H9 (cell line): ENCODE measurements at regions not wholly inside any gene's neighbourhood (a gene's known extent, or its start where the extent isn't known, plus 50 kb on each side); places are given as distances from the start of the nearest gene placed in this dataset.

ENCODE experiments used
- DNase-seq: peaks from one replicate; pipeline ENCODE4 v3.0.0-alpha.2; 2017
- H2AFZ ChIP-seq: one replicate; pipeline ENCODE4 v1.6.1; 2013; ENCODE audit warnings: mild to moderate bottlenecking, low read length, control low read depth, moderate library complexity
- H2AK5ac ChIP-seq: 2 replicates; pipeline ENCODE4 v1.6.1; 2013; ENCODE audit warnings: low read length, control low read depth, mixed read lengths; ENCODE audit not compliant: insufficient read length
- H2BK120ac ChIP-seq: one replicate; pipeline ENCODE4 v1.6.1; 2013; ENCODE audit warnings: low read depth, mild to moderate bottlenecking, low read length, control low read depth, inconsistent platforms; ENCODE audit not compliant: poor library complexity, severe bottlenecking
- H2BK12ac ChIP-seq: 2 replicates; pipeline ENCODE4 v1.6.1; 2013; ENCODE audit warnings: low read length, control low read depth, mixed read lengths, low read depth; ENCODE audit not compliant: insufficient read length
- H2BK15ac ChIP-seq: 2 replicates; pipeline ENCODE4 v1.6.1; 2013; ENCODE audit warnings: low read depth, low read length, control low read depth
- H2BK20ac ChIP-seq: one replicate; pipeline ENCODE4 v1.6.1; 2013; ENCODE audit warnings: low read depth, mild to moderate bottlenecking, low read length, control low read depth, inconsistent platforms; ENCODE audit not compliant: poor library complexity, severe bottlenecking
- H2BK5ac ChIP-seq: 2 replicates; pipeline ENCODE4 v1.6.1; 2013; ENCODE audit warnings: low read length, control low read depth, mixed read lengths; ENCODE audit not compliant: insufficient read length
- H3K14ac ChIP-seq: 2 replicates; pipeline ENCODE4 v1.6.1; 2013; ENCODE audit warnings: low read length, control low read depth; ENCODE audit not compliant: insufficient read depth
- H3K18ac ChIP-seq: 2 replicates; pipeline ENCODE4 v1.6.1; 2013; ENCODE audit warnings: low read depth, mild to moderate bottlenecking, mixed read lengths, low read length, control low read depth; ENCODE audit not compliant: insufficient read length
- H3K23ac ChIP-seq: 2 replicates; pipeline ENCODE4 v1.6.1; 2013; ENCODE audit warnings: low read length, control low read depth, mixed read lengths, low read depth; ENCODE audit not compliant: insufficient read length
- H3K23me2 ChIP-seq: 2 replicates; pipeline ENCODE4 v1.6.1; 2013; ENCODE audit warnings: low read depth, mild to moderate bottlenecking, mixed read lengths, low read length, control low read depth; ENCODE audit not compliant: insufficient read length, poor library complexity, severe bottlenecking
- H3K27ac ChIP-seq: 2 replicates; pipeline ENCODE4 v1.5.1; 2013; ENCODE audit warnings: low read length, control low read depth, mixed read lengths, low read depth; ENCODE audit not compliant: insufficient read length
- H3K27me3 ChIP-seq: 2 replicates; pipeline ENCODE4 v1.6.1; 2013; ENCODE audit warnings: low read length, control low read depth, inconsistent platforms; ENCODE audit not compliant: insufficient read depth
- H3K4ac ChIP-seq: 2 replicates; pipeline ENCODE4 v1.6.1; 2013; ENCODE audit warnings: low read depth, mild to moderate bottlenecking, control low read depth, inconsistent platforms, low read length, moderate library complexity
- H3K4me1 ChIP-seq: 2 replicates; pipeline ENCODE4 v1.6.1; 2013; ENCODE audit warnings: low read length, control low read depth, inconsistent platforms; ENCODE audit not compliant: insufficient read depth
- H3K4me2 ChIP-seq: 2 replicates; pipeline ENCODE4 v1.6.1; 2013; ENCODE audit warnings: low read length, control low read depth, mixed read lengths; ENCODE audit not compliant: insufficient read length, insufficient read depth
- H3K56ac ChIP-seq: 2 replicates; pipeline ENCODE4 v1.6.1; 2013; ENCODE audit warnings: low read depth, mild to moderate bottlenecking, mixed read lengths, low read length, control low read depth; ENCODE audit not compliant: insufficient read length
- H3K79me1 ChIP-seq: 2 replicates; pipeline ENCODE4 v1.6.1; 2013; ENCODE audit warnings: low read depth, mild to moderate bottlenecking, moderate library complexity, low read length, control low read depth, inconsistent platforms; ENCODE audit not compliant: insufficient read depth, poor library complexity, severe bottlenecking
- H3K79me2 ChIP-seq: 2 replicates; pipeline ENCODE4 v1.6.1; 2013; ENCODE audit warnings: low read length, control low read depth, inconsistent platforms; ENCODE audit not compliant: insufficient read depth
- H3K9ac ChIP-seq: 2 replicates; pipeline ENCODE4 v1.6.1; 2013; ENCODE audit warnings: low read length, control low read depth, mixed read lengths; ENCODE audit not compliant: insufficient read length; ENCODE audit errors: extremely low read depth
- H3K9me3 ChIP-seq: one replicate; pipeline ENCODE4 v1.6.1; 2013; ENCODE audit warnings: low read depth, low read length, inconsistent platforms; ENCODE audit not compliant: control insufficient read depth
- H3T11ph ChIP-seq: one replicate; pipeline ENCODE4 v1.6.1; 2013; ENCODE audit warnings: mild to moderate bottlenecking, low read length, control low read depth, inconsistent platforms
- H4K20me1 ChIP-seq: one replicate; pipeline ENCODE4 v1.6.1; 2013; ENCODE audit not compliant: control insufficient read depth, insufficient read length, insufficient read depth
- H4K5ac ChIP-seq: 2 replicates; pipeline ENCODE4 v1.6.1; 2013; ENCODE audit warnings: low read depth, mild to moderate bottlenecking, mixed read lengths, low read length, control low read depth; ENCODE audit not compliant: insufficient read length
- H4K8ac ChIP-seq: replicated peaks from 2 replicates; pipeline ENCODE4 v1.6.1; 2013; ENCODE audit warnings: low read length, control low read depth, mixed read lengths, low read depth; ENCODE audit not compliant: insufficient read length
- H4K91ac ChIP-seq: 2 replicates; pipeline ENCODE4 v1.6.1; 2013; ENCODE audit warnings: low read depth, mild to moderate bottlenecking, moderate library complexity, mixed read lengths, low read length, control low read depth; ENCODE audit not compliant: insufficient read length
- H3K27ac Mint-ChIP-seq, 3 experiments: 2 replicates in 2 of 3; 3 replicates in 1 of 3; pipeline ENCODE4 v1.8.0; 2020 to 2021; ENCODE audit warnings: mixed read lengths in 3 of 3, mild to moderate bottlenecking in 1 of 3, moderate library complexity in 1 of 3
- H3K27me3 Mint-ChIP-seq: 2 replicates; pipeline ENCODE4 v1.8.0; 2021; ENCODE audit warnings: low read depth, mild to moderate bottlenecking, moderate library complexity, mixed read lengths
- H3K36me3 Mint-ChIP-seq, 3 experiments: 2 replicates in 2 of 3; 3 replicates in 1 of 3; pipeline ENCODE4 v1.8.0; 2020 to 2021; ENCODE audit warnings: low read depth in 3 of 3, mixed read lengths in 3 of 3; ENCODE audit not compliant: insufficient read depth in 1 of 3
- H3K4me1 Mint-ChIP-seq, 2 experiments: 2 replicates each; pipeline ENCODE4 v1.8.0; 2020; ENCODE audit warnings: mixed read lengths in 2 of 2
- H3K4me3 Mint-ChIP-seq, 2 experiments: 2 replicates in 1 of 2; 3 replicates in 1 of 2; pipeline ENCODE4 v1.8.0; 2020 to 2021; ENCODE audit warnings: mild to moderate bottlenecking in 2 of 2, mixed read lengths in 2 of 2, moderate library complexity in 1 of 2
- H3K9me3 Mint-ChIP-seq, 2 experiments: 2 replicates in 1 of 2; 3 replicates in 1 of 2; pipeline ENCODE4 v1.8.0; 2020; ENCODE audit warnings: mild to moderate bottlenecking in 2 of 2, mixed read lengths in 2 of 2, moderate library complexity in 1 of 2
- WGBS: extraction: QIAGEN DNeasy Blood & Tissue Kit; methylation state at CpG from one replicate; pipeline ENCODE4 v1.1.7; 2013; ENCODE audit warnings: missing lambda C conversion rate, low lambda C conversion rate, mixed read lengths; ENCODE audit not compliant: insufficient read length; ENCODE audit errors: extremely low coverage; 5-methylcytosine and 5-hydroxymethylcytosine counted together
- TF ChIP-seq, protein P1 (sequence below): fragments of 200-600 bp; sonication (generic); conservative IDR thresholded peaks from 3 replicates; pipeline ENCODE4 v1.8.0; 2021; ENCODE audit warnings: antibody characterized with exemption, mild to moderate bottlenecking

DNA sequence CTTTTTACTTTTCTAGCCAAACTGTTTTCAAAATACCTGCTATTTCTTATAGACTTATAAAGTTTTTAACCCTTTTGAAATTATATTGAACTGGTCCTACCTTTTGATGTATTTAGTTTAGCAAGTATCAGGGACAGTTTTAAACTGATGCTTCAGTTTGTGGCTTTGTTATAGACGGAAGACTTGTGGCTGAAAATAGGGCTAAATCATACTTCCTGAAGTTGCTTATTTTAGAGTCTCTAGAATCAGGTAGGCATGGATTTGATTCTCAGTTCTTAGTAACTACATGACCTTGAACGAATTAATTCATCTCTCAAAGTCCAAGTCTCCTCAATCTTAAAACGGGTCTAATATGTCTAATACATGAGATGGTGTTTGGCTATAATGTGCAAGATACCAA, 322.8 kb downstream of the RAP2B start:
- Histone ChIP-seq H3K18ac (no peak overlapping the region), H2BK5ac (no peak overlapping the region), H3K4me2 (no peak overlapping the region), H2AFZ (no peak overlapping the region), H3K27ac (no peak overlapping the region), H2BK15ac (no peak overlapping the region), H4K5ac (no peak overlapping the region), H3K4ac (no peak overlapping the region), H3K9me3 (no peaks in the 10 kb centered on the region), H3K56ac (no peak overlapping the region), H3K14ac (no peak overlapping the region), H2BK20ac (no peak overlapping the region), H3T11ph (no peak overlapping the region), H4K20me1 (no peaks in the 10 kb centered on the region), H3K79me1 (no peaks in the 10 kb centered on the region), H3K79me2 (no peaks in the 10 kb centered on the region), H2BK120ac (no peak overlapping the region), H3K27me3 (no peaks in the 10 kb centered on the region), H2BK12ac (no peak overlapping the region), H3K23me2 (no peaks in the 10 kb centered on the region), H4K91ac (no peak overlapping the region), H3K4me1 (no peaks in the 10 kb centered on the region), H2AK5ac (no peak overlapping the region), H4K8ac (no peak overlapping the region), H3K9ac (no peak overlapping the region), H3K23ac (no peak overlapping the region)
- no peaks in the 10 kb centered on the region for H3K27me3 Mint-ChIP-seq
- TF ChIP-seq, protein P1, sequence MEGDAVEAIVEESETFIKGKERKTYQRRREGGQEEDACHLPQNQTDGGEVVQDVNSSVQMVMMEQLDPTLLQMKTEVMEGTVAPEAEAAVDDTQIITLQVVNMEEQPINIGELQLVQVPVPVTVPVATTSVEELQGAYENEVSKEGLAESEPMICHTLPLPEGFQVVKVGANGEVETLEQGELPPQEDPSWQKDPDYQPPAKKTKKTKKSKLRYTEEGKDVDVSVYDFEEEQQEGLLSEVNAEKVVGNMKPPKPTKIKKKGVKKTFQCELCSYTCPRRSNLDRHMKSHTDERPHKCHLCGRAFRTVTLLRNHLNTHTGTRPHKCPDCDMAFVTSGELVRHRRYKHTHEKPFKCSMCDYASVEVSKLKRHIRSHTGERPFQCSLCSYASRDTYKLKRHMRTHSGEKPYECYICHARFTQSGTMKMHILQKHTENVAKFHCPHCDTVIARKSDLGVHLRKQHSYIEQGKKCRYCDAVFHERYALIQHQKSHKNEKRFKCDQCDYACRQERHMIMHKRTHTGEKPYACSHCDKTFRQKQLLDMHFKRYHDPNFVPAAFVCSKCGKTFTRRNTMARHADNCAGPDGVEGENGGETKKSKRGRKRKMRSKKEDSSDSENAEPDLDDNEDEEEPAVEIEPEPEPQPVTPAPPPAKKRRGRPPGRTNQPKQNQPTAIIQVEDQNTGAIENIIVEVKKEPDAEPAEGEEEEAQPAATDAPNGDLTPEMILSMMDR = no peak
- H3K4me1 Mint-ChIP-seq = no peaks in the 10 kb centered on the region
- DNase-seq = no peak
- H3K9me3 Mint-ChIP-seq = no peaks in the 10 kb centered on the region
- H3K27ac Mint-ChIP-seq = no peak overlapping the region
- no peak overlapping the region for H3K4me3 Mint-ChIP-seq
- no peaks in the 10 kb centered on the region for H3K36me3 Mint-ChIP-seq
- no CpG with 5 or more reads among the region's 3 CpGs for WGBS
